ENCODE measurements at regions not wholly inside any gene's neighbourhood (a gene's known extent, or its start where the extent isn't known, plus 50 kb on each side); places are given as distances from the start of the nearest gene placed in this dataset.

GRCh38 chr6:10196090-10196489 lies 218.8 kb downstream of the TFAP2A start:
- DNase-seq (ENCODE audit: low read depth) = no peak
- H3K4me3 ChIP-seq (ENCODE audit: control insufficient read depth, low read depth, low read length) = no peak overlapping the region
- no peak for TF ChIP-seq CTCF (conservative IDR thresholded peaks at IDR 0.05; ENCODE audit: control insufficient read depth, insufficient read depth, low read depth, low read length)

- no peak overlapping the region for H3K4me3 ChIP-seq (ENCODE audit: control insufficient read depth, low read depth, low read length)
- no peak for DNase-seq (ENCODE audit: low read depth)
Measured at GRCh38 chr6:10194816-10195672, 219.8 kb downstream of the TFAP2A start.

GRCh38 chr6:10193321-10193720 lies 221.6 kb downstream of the TFAP2A start:
- no peak overlapping the region for H3K4me3 ChIP-seq (ENCODE audit: control insufficient read depth, low read depth, low read length)
- TF ChIP-seq CTCF (conservative IDR thresholded peaks at IDR 0.05; ENCODE audit: control insufficient read depth, insufficient read depth, low read depth, low read length) = no peak
- DNase-seq (ENCODE audit: low read depth) = no peak

More at GRCh38 chr6:10194816-10195672, 219.8 kb downstream of the TFAP2A start:
- no peak for TF ChIP-seq CTCF (conservative IDR thresholded peaks at IDR 0.05; ENCODE audit: control insufficient read depth, insufficient read depth, low read depth, low read length)

GRCh38 chr6:10190042-10190441 lies 224.8 kb downstream of the TFAP2A start:
- no peak for DNase-seq (ENCODE audit: low read depth)
- no peak overlapping the region for H3K4me3 ChIP-seq (ENCODE audit: control insufficient read depth, low read depth, low read length)
- no peak for TF ChIP-seq CTCF (conservative IDR thresholded peaks at IDR 0.05; ENCODE audit: control insufficient read depth, insufficient read depth, low read depth, low read length)

- DNase-seq (ENCODE audit: low read depth) = no peak
- TF ChIP-seq CTCF (conservative IDR thresholded peaks at IDR 0.05; ENCODE audit: control insufficient read depth, insufficient read depth, low read depth, low read length) = no peak
Measured at GRCh38 chr6:10184371-10185227, 230.3 kb downstream of the TFAP2A start.

GRCh38 chr6:10180138-10181074 lies 234.5 kb downstream of the TFAP2A start:
- no peak for TF ChIP-seq CTCF (conservative IDR thresholded peaks at IDR 0.05; ENCODE audit: control insufficient read depth, insufficient read depth, low read depth, low read length)
- no peak overlapping the region for H3K4me3 ChIP-seq (ENCODE audit: control insufficient read depth, low read depth, low read length)
- DNase-seq (ENCODE audit: low read depth) = no peak

More at GRCh38 chr6:10184371-10185227, 230.3 kb downstream of the TFAP2A start:
- H3K4me3 ChIP-seq (ENCODE audit: control insufficient read depth, low read depth, low read length) = no peak overlapping the region
